GM12878 (cell line): ENCODE measurements at regions not wholly inside any gene's neighbourhood (a gene's known extent, or its start where the extent isn't known, plus 50 kb on each side); places are given as distances from the start of the nearest gene placed in this dataset.
A peak's percentile ranks its signal among the peaks of the same experiment; 100 is the strongest.
"Not testable (repeated sequence)": the region's sequence is repeated elsewhere in the genome, so short reads cannot be mapped to it uniquely, and the experiment has no call there.

Source experiments
- ATAC-seq: fragments of 200-7000 bp; cut with Tn5 transposase; 3 replicates; pipeline ENCODE4 v1.9.1; 2020; ENCODE audit warnings: mild to moderate bottlenecking, moderate library complexity
- BruUV-seq: library from RNA; stranded (reverse); fragments of 400-500 nt; replicated peaks from 2 replicates; lab custom pipeline; 2021; lab: Mats Ljungman, UMichigan
- CTCF ChIA-PET: fragments of 300-600 bp; sonication (Branson Sonifier 250); formaldehyde crosslinking; extraction: SDS; loops from one replicate; lab custom pipeline; 2021; ENCODE audit warnings: inconsistent platforms; lab: Yijun Ruan, JAX
- POLR2A ChIA-PET: fragments of 350-600 bp; formaldehyde crosslinking; extraction: SDS; loops from one replicate; lab custom pipeline; 2021; ENCODE audit warnings: inconsistent platforms; lab: Charles Lee
- RAD21 ChIA-PET: fragments of 300-600 bp; sonication (Branson Sonifier 250); formaldehyde crosslinking; loops from one replicate; lab custom pipeline; 2023; ENCODE audit warnings: antibody characterized with exemption; ENCODE audit not compliant: unreplicated experiment; lab: Charles Lee
- SMC1A ChIA-PET: fragments of 300-600 bp; sonication (Branson Sonifier 250); formaldehyde crosslinking; loops from one replicate; lab custom pipeline; 2023; ENCODE audit not compliant: unreplicated experiment, uncharacterized antibody; lab: Charles Lee
- DNase-seq: peaks from one replicate; pipeline ENCODE4 v3.0.0-alpha.2; 2011; ENCODE audit warnings: low read depth, low spot score
- FAIRE-seq: peaks from 3 replicates; lab custom pipeline; 2011; peaks lifted over from hg19 to GRCh38; lab: Jason Lieb, UNC
- H2AFZ ChIP-seq: 2 replicates; pipeline ENCODE4 v1.6.0; 2011; ENCODE audit warnings: low read depth, low read length, control low read depth; ENCODE audit not compliant: control insufficient read depth
- H3K27ac ChIP-seq: 2 replicates; pipeline ENCODE4 v1.5.1; 2011; ENCODE audit warnings: control low read depth; ENCODE audit not compliant: control insufficient read depth, insufficient read depth
- H3K27me3 ChIP-seq, 2 experiments: replicated peaks in 1 of 2; 2 replicates each; pipeline versions ENCODE4 v1.6.0 to v1.6.1; 2011; ENCODE audit warnings: low read length in 1 of 2; ENCODE audit not compliant: control insufficient read depth in 2 of 2, insufficient read depth in 2 of 2
- H3K36me3 ChIP-seq, 2 experiments: 2 replicates each; pipeline ENCODE4 v1.5.1; 2011; ENCODE audit warnings: low read length in 1 of 2; ENCODE audit not compliant: control insufficient read depth in 2 of 2, insufficient read depth in 2 of 2
- H3K4me1 ChIP-seq: 2 replicates; pipeline ENCODE4 v1.6.1; 2011; ENCODE audit warnings: mild to moderate bottlenecking, low read length, moderate library complexity, mixed read lengths; ENCODE audit not compliant: control insufficient read depth, insufficient read depth
- H3K4me2 ChIP-seq: 2 replicates; pipeline ENCODE4 v1.6.0; 2011; ENCODE audit warnings: control low read depth; ENCODE audit not compliant: control insufficient read depth, insufficient read depth
- H3K4me3 ChIP-seq: fragments of 200-600 bp; sonication (generic); 2 replicates; pipeline ENCODE4 v1.5.1; 2016
- H3K79me2 ChIP-seq: 2 replicates; pipeline ENCODE4 v1.6.0; 2011; ENCODE audit warnings: low read length; ENCODE audit not compliant: control insufficient read depth, insufficient read depth
- H3K9ac ChIP-seq: 2 replicates; pipeline ENCODE4 v1.8.0; 2011; ENCODE audit warnings: low read length, control low read depth, mixed read lengths; ENCODE audit not compliant: control insufficient read depth, insufficient read depth
- H3K9me3 ChIP-seq: replicated peaks from 3 replicates; pipeline ENCODE4 v1.5.1; 2011; ENCODE audit warnings: mild to moderate bottlenecking, low read length; ENCODE audit not compliant: control insufficient read depth, insufficient read depth
- H4K20me1 ChIP-seq: 2 replicates; pipeline ENCODE4 v1.6.0; 2011; ENCODE audit not compliant: control insufficient read depth, insufficient read depth
- CBX5 ChIP-seq: sonication (generic); IDR thresholded peaks from 2 replicates; pipeline ENCODE4 v1.6.1; 2016; ENCODE audit warnings: low read depth, moderate library complexity, mild to moderate bottlenecking, inconsistent platforms
- KAT2A ChIP-seq: conservative IDR thresholded peaks from 2 replicates; pipeline ENCODE4 v1.6.1; 2011; ENCODE audit warnings: low read depth, low read length; ENCODE audit not compliant: control insufficient read depth
- WGBS: methylation state at CpG from one replicate; pipeline ENCODE4 v1.1.6; 2016; ENCODE audit warnings: low lambda C conversion rate; ENCODE audit not compliant: insufficient replicate concordance, insufficient coverage; ENCODE audit errors: missing lambda C conversion rate; 5-methylcytosine and 5-hydroxymethylcytosine counted together
- in situ Hi-C: fragments of 300-500 bp; cut with MboI; formaldehyde crosslinking; loops from 9 replicates; pipeline ENCODE4 v1.14.3; 2018; ENCODE audit warnings: mixed read lengths
- intact Hi-C: fragments of 100-400 bp; cut with micrococcal nuclease; formaldehyde crosslinking; loops from one replicate; pipeline ENCODE4 v1.14.2; 2022; ENCODE audit not compliant: unreplicated experiment
- TF ChIP-seq, protein P1 (sequence below): fragments of 450-650 bp; IDR thresholded peaks from 2 replicates; pipeline ENCODE4 v1.6.1; 2016; ENCODE audit warnings: mild to moderate bottlenecking

DNA sequence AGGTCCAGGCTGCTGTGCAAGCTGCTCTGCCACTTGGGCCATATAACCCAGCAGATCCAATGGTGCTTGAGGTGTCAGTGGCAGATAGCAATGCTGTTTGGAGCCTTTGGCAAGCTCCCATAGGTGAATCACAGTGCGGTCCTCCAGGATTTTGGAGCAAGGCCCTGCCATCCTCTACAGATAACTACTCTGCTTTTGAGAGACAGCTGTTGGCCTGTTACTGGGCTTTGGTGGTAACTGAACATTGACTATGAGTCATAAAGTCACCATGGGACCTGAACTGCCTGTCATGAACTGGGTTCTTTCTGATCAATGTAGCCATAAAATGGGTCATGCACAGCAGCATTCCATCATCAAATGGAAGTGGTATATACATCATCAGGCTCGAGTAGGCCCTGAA, 92.0 kb upstream of the IGLL5 start:
- DNase-seq, H3K27me3 ChIP-seq, H3K4me2 ChIP-seq, H3K9me3 ChIP-seq, POLR2A ChIA-PET, BruUV-seq, H3K79me2 ChIP-seq, H2AFZ ChIP-seq, H3K4me1 ChIP-seq, H4K20me1 ChIP-seq, ATAC-seq, intact Hi-C loops, H3K36me3 ChIP-seq, FAIRE-seq, H3K27ac ChIP-seq, H3K4me3 ChIP-seq, RAD21 ChIA-PET, H3K9ac ChIP-seq, in situ Hi-C loops: not testable (repeated sequence)
- WGBS = 26% methylated on average over 2 of the region's 2 CpGs
- ChIA-PET CTCF (interaction anchor here (1.0 kb wide), 1 partner anchor 164 kb away, joined by 3 read pairs; no protein-coding TSS in a partner anchor), SMC1A (interaction anchor here (1.1 kb wide), 1 partner anchor 161 kb away, joined by 3 read pairs; no protein-coding TSS in a partner anchor)
- TF ChIP-seq, protein P1, sequence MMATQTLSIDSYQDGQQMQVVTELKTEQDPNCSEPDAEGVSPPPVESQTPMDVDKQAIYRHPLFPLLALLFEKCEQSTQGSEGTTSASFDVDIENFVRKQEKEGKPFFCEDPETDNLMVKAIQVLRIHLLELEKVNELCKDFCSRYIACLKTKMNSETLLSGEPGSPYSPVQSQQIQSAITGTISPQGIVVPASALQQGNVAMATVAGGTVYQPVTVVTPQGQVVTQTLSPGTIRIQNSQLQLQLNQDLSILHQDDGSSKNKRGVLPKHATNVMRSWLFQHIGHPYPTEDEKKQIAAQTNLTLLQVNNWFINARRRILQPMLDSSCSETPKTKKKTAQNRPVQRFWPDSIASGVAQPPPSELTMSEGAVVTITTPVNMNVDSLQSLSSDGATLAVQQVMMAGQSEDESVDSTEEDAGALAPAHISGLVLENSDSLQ = 0 out of 2 replicates have a peak, but pooled peaks have one; percentile 16

DNA sequence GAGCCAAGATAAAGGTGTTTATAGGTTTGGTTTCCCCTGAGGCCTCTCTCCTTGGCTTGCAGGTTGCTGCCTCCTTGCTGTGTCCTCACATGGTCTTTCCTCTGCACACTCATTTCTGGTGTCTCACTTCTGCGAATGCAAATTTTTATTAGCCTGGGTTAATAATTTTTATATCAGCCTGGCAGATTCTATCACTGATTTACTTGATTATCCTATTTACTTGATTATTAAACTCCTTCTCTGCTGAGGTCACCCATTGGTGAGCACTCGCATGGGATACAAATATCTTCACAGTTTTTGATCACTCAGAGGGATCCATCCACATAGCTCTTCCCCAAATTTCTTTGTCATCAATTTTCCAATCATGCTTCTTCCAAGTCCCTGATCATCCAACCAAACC, 90.9 kb upstream of the IGLL5 start:
- Histone ChIP-seq H2AFZ (no peak overlapping the region), H3K79me2 (no peaks in the 10 kb centered on the region), H3K4me3 (no peak overlapping the region), H4K20me1 (no peaks in the 10 kb centered on the region), H3K4me1 (no peaks in the 10 kb centered on the region), H3K4me2 (no peak overlapping the region), H3K9ac (no peak overlapping the region), H3K36me3 (no peaks in the 10 kb centered on the region), H3K27me3 (no peaks in the 10 kb centered on the region), H3K27ac (no peak overlapping the region), H3K9me3 (no peaks in the 10 kb centered on the region)
- FAIRE-seq (no peak), ATAC-seq (no peak), DNase-seq (no peak)
- ChIA-PET POLR2A (no interaction called here), SMC1A (interaction anchor here (1.1 kb wide), 1 partner anchor 160 kb away, joined by 3 read pairs; no protein-coding TSS in a partner anchor), RAD21 (interaction anchor here (0.9 kb wide), 1 partner anchor 460 kb away, joined by 4 read pairs; no protein-coding TSS in a partner anchor), CTCF (interaction anchor here (4.8 kb wide), 1 partner anchor 9 kb away, joined by 22 read pairs; no protein-coding TSS in a partner anchor)
- in situ Hi-C loops = no loop called here
- 23% methylated on average over 2 of the region's 2 CpGs for WGBS
- intact Hi-C loops = no loop called here
- no TSS peak for BruUV-seq
- TF ChIP-seq KAT2A (no peak), CBX5 (no peak)
